Activated B cell treated with CpG ODN at 0.5 μM for 24 hours (primary cell): ENCODE measurements at regions not wholly inside any gene's neighbourhood (a gene's known extent, or its start where the extent isn't known, plus 50 kb on each side); places are given as distances from the start of the nearest gene placed in this dataset.

ENCODE experiments used
- ATAC-seq: fragments of 200-7000 bp; cut with Tn5 transposase; one replicate; pipeline ENCODE4 v1.10.0; 2021; ENCODE audit warnings: low read depth, mild to moderate bottlenecking, moderate library complexity
- CTCF ChIA-PET: fragments of 350-600 bp; sonication (Branson Sonifier 250); formaldehyde crosslinking; loops from one replicate; lab custom pipeline; 2021; ENCODE audit warnings: antibody characterized with exemption; lab: Charles Lee
- POLR2A ChIA-PET: fragments of 350-600 bp; sonication (Branson Sonifier 250); formaldehyde crosslinking; loops from one replicate; lab custom pipeline; 2021; ENCODE audit warnings: antibody characterized with exemption; lab: Charles Lee
- DNase-seq: peaks from one replicate; pipeline ENCODE4 v3.0.0; 2022
- H3K27ac Mint-ChIP-seq: one replicate; pipeline ENCODE4 v1.8.0; 2020; ENCODE audit warnings: mixed read lengths
- H3K27me3 Mint-ChIP-seq: one replicate; pipeline ENCODE4 v1.8.0; 2021; ENCODE audit warnings: mixed read lengths
- H3K36me3 Mint-ChIP-seq: one replicate; pipeline ENCODE4 v1.8.0; 2021; ENCODE audit warnings: low read depth, mixed read lengths
- H3K4me1 Mint-ChIP-seq: one replicate; pipeline ENCODE4 v1.8.0; 2021; ENCODE audit warnings: mixed read lengths
- H3K4me3 Mint-ChIP-seq: one replicate; pipeline ENCODE4 v1.8.0; 2020; ENCODE audit warnings: mild to moderate bottlenecking, mixed read lengths
- H3K9me3 Mint-ChIP-seq: one replicate; pipeline ENCODE4 v1.8.0; 2020; ENCODE audit warnings: mixed read lengths
- intact Hi-C: fragments of 100-400 bp; cut with micrococcal nuclease; formaldehyde crosslinking; loops from one replicate; pipeline ENCODE4 v1.15.1; 2024
- TF ChIP-seq, protein P1 (sequence below): fragments of 200-600 bp; IDR thresholded peaks from one replicate; pipeline ENCODE4 v1.8.0; 2022; ENCODE audit warnings: antibody characterized with exemption, mild to moderate bottlenecking

DNA sequence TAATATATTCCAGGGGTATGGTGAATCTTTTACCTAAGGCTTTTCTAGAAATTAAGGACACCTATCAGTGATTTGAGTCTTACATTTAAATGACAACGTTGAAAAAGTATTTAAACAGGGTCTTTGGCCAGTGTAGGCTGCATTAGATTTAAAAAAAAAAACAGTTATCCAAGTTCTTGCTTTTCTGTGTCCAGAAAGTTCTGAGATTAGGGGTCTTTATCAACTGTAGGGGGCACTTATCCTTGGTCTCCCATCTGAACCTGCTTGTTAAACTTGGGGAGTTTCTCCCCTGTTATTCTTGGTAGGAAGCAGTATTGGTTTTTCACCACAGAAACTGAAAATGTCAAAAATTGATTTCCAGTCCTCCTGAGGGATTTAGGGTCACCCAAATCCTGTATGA lies 155.9 kb upstream of the ZNF217 start:
- ChIA-PET POLR2A (interaction anchor here (0.6 to 2.3 kb wide), 6 partner anchors 10 to 85 kb away, joined by 3 to 11 read pairs (median 4); no protein-coding TSS in a partner anchor), CTCF (no interaction called here)
- Mint-ChIP-seq H3K9me3 (no peaks in the 10 kb centered on the region), H3K36me3 (no peaks in the 10 kb centered on the region), H3K27ac (peak overlapping the region; percentile 84), H3K4me3 (no peak overlapping the region), H3K4me1 (peaks cover 59% of the 10 kb centered on the region), H3K27me3 (no peaks in the 10 kb centered on the region)
- DNase-seq, result no peak
- ATAC-seq, result no peak
- intact Hi-C loops, result no loop called here
- TF ChIP-seq, protein P1, sequence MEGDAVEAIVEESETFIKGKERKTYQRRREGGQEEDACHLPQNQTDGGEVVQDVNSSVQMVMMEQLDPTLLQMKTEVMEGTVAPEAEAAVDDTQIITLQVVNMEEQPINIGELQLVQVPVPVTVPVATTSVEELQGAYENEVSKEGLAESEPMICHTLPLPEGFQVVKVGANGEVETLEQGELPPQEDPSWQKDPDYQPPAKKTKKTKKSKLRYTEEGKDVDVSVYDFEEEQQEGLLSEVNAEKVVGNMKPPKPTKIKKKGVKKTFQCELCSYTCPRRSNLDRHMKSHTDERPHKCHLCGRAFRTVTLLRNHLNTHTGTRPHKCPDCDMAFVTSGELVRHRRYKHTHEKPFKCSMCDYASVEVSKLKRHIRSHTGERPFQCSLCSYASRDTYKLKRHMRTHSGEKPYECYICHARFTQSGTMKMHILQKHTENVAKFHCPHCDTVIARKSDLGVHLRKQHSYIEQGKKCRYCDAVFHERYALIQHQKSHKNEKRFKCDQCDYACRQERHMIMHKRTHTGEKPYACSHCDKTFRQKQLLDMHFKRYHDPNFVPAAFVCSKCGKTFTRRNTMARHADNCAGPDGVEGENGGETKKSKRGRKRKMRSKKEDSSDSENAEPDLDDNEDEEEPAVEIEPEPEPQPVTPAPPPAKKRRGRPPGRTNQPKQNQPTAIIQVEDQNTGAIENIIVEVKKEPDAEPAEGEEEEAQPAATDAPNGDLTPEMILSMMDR, result no peak

DNA sequence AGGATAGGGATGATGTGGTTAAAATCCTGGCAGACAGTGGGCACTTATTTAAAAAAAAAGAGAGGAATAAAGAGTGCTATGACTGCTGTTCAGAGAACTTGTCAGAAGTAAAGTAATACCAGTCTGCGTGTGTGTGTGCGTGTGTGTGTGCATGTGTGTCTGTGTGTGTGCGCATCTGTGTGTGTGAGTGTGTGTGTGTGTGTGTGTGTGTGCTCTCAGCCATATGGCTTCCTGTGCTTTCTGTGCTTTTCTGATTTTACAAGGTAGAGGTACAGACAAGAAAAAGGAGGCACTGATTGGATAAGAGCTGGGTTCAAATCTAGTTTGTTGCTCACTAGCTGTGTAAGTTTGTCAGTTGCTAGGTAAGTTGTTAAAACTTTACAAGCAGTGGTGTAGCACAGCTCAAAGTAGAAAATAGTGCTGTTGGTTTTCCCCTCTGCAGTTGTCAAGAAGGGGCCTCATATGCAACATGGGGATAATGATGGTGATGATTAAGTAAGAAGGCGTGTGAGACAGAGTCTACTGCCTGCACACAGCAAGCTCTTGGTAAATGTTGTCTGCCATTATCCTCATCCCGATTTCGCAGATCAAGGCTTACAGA lies 155.3 kb upstream of the ZNF217 start:
- ChIA-PET CTCF (interaction anchor here (1.2 kb wide), 1 partner anchor 12 kb away, joined by 3 read pairs; no protein-coding TSS in a partner anchor), POLR2A (interaction anchor here (0.6 to 2.3 kb wide), 9 partner anchors 9 to 184 kb away, joined by 3 to 11 read pairs (median 4); no protein-coding TSS in a partner anchor)
- ATAC-seq (peak; percentile 12), DNase-seq (no peak)
- peaks cover 54% of the 10 kb centered on the region for H3K4me1 Mint-ChIP-seq
- H3K36me3 Mint-ChIP-seq, result no peaks in the 10 kb centered on the region
- no peak overlapping the region for H3K4me3 Mint-ChIP-seq
- TF ChIP-seq, protein P1, result no peak
- H3K9me3 Mint-ChIP-seq, result no peaks in the 10 kb centered on the region
- H3K27ac Mint-ChIP-seq, result peak overlapping the region; percentile 84
- intact Hi-C loops, result no loop called here
- H3K27me3 Mint-ChIP-seq, result no peaks in the 10 kb centered on the region

DNA sequence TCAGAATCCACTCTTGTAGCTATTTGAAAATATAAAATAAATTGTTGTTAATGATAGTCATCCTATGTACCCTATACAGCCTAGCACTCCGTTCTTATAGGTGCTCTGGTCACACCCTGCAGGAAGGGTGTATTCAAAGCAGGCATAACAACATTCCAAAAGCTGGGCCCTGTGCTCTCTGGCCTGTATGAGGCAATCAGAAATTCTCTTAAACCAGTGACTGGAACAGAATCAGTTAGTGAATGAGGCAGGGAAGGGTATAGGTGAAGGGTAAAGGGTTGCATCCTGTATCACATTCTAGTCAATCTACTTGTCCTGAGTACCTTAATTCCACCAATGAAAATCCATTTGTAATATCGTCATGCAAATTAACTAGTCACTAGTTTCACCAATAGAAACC lies 154.5 kb upstream of the ZNF217 start:
- TF ChIP-seq, protein P1, result no peak
- intact Hi-C loops, result no loop called here
- peaks cover 51% of the 10 kb centered on the region for H3K4me1 Mint-ChIP-seq
- no peaks in the 10 kb centered on the region for H3K36me3 Mint-ChIP-seq
- no peak for ATAC-seq
- no peaks in the 10 kb centered on the region for H3K27me3 Mint-ChIP-seq
- H3K9me3 Mint-ChIP-seq, result no peaks in the 10 kb centered on the region
- ChIA-PET POLR2A (interaction anchor here (0.7 to 2.3 kb wide), 4 partner anchors 12 to 109 kb away, joined by 3 to 11 read pairs (median 4); no protein-coding TSS in a partner anchor), CTCF (interaction anchor here (1.2 kb wide), 1 partner anchor 12 kb away, joined by 3 read pairs; no protein-coding TSS in a partner anchor)
- no peak overlapping the region for H3K4me3 Mint-ChIP-seq
- no peak for DNase-seq
- H3K27ac Mint-ChIP-seq, result peak overlapping the region; percentile 84

DNA sequence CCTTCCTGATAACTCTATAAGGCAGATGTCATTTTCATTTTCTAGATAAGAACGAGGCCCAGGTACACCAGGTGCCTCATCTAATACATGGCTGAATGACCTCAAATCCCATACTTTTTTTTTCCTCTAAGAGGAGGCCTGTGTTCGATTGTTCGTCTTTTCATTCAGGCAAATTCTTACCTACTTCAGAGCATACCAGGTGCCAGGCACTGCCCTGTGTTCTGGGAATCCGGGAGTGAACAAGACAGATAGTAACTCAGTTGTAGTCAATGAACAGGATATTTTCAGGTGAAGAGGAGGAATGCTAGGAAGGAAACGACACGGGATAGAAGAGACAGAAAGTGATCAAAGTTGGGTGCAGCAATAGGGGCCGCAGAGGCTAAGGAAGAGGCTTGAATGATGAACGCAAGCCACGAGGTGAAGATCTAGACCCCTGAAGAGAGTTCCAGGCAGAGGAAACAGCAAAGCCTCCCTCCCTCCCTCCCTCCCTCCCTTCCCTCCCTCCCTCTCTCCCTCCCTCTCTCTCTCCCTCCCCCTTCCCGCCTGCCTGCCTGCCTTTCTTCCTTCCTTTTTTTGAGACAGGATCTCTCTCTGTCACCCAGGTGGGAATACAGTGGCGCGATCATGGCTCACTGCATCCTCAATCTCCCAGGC lies 150.1 kb upstream of the ZNF217 start:
- Mint-ChIP-seq H3K36me3 (no peaks in the 10 kb centered on the region), H3K9me3 (no peaks in the 10 kb centered on the region), H3K4me1 (peaks cover 49% of the 10 kb centered on the region), H3K4me3 (no peak overlapping the region), H3K27me3 (no peaks in the 10 kb centered on the region), H3K27ac (peak overlapping the region; percentile 54)
- DNase-seq (no peak), ATAC-seq (no peak)
- ChIA-PET CTCF (no interaction called here), POLR2A (interaction anchor here (0.6 to 0.8 kb wide), 2 partner anchors 145 to 173 kb away, joined by 4 to 9 read pairs; no protein-coding TSS in a partner anchor)
- TF ChIP-seq, protein P1, result no peak
- intact Hi-C loops, result no loop called here

DNA sequence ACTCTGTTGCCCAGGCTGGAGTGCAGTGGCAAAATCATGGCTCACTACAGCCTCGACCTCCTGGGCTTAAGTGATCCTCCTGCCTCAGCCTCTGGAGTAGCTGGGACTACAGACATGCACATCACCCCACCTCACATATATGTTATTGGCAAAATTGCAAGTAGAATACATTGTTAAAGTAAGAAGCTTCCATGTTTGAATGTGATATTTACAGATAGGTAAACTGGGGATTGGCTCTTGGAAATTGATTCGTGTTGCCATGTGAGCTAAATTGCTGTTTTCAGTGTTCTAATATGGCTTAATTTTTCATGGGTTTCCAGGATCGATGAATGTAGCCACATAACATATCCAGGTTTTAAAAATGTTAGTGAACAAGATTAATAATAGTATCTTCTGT lies 149.0 kb upstream of the ZNF217 start:
- no peaks in the 10 kb centered on the region for H3K27me3 Mint-ChIP-seq
- H3K27ac Mint-ChIP-seq, result peak overlapping the region; percentile 30
- ChIA-PET CTCF (no interaction called here), POLR2A (interaction anchor here (0.5 to 1.1 kb wide), 2 partner anchors 16 to 160 kb away, joined by 4 to 7 read pairs; no protein-coding TSS in a partner anchor)
- no peak for DNase-seq
- no peaks in the 10 kb centered on the region for H3K36me3 Mint-ChIP-seq
- peaks cover 53% of the 10 kb centered on the region for H3K4me1 Mint-ChIP-seq
- intact Hi-C loops, result no loop called here
- H3K9me3 Mint-ChIP-seq, result no peaks in the 10 kb centered on the region
- no peak for ATAC-seq
- TF ChIP-seq, protein P1, result no peak
- H3K4me3 Mint-ChIP-seq, result no peak overlapping the region
